UCSD-AML1 (cell line): ENCODE measurements at regions not wholly inside any gene's neighbourhood (a gene's known extent, or its start where the extent isn't known, plus 50 kb on each side); places are given as distances from the start of the nearest gene placed in this dataset.

Experiments used
- DNase-seq: peaks from one replicate; lab custom pipeline; 2025; ENCODE audit not compliant: unreplicated experiment; lab: John Stamatoyannopoulos, UW

DNA sequence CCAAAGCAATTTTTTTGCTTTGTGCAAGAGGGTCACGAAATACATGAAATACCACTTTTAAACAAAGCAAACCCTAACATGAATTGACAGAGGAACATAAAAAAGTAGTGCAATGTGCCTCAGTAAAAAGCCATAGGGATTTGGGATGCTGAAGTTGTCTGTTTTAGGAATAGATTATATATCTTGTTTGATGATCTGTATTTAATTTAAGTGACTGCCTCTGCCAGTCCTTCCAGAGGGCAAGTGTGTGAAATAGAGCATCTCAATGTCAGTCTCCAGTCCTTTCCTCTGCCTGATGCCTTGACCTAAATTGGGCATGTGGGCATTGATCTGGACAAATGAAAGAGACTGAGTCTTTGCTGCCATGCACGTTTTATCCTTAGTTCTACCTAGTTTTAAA is 222.8 kb downstream of the PTPRC start:
- no peak for DNase-seq

DNA sequence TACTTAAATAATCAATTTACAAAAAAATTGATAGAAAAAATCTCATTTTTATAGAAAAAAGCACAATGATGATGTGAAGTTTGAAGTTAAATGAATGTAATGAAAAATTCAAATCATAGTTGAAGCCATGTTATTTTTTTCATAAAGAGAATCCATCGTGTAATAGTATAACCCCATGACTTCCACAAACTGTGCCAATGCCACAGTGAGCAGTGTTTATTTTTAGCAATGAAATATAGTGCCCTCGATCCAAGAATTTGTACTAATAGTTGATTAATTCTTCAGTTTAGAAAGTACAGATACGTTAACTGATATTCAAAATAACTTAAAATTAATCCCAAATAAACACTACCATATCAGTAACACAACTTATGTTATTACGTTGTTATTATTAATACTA is 225.9 kb downstream of the PTPRC start:
- no peak for DNase-seq

DNA sequence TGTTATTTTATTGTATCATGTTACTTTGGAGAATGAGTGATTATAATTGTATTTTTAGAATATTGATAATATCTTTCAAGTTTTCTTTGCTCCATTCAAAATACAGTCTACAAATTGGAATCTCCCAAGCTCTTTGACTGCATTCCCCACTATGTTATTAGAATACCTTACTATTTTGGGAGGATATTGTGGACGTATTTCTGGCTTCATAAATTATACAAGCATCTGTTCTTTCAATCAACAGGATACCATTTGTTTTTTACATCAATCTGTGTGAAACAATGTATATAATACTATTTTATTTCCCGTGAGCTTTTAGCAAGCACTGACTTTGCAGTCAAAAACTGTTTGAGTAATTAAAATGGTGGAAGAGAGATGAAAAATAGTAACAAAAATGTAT is 226.5 kb downstream of the PTPRC start:
- no peak for DNase-seq

DNA sequence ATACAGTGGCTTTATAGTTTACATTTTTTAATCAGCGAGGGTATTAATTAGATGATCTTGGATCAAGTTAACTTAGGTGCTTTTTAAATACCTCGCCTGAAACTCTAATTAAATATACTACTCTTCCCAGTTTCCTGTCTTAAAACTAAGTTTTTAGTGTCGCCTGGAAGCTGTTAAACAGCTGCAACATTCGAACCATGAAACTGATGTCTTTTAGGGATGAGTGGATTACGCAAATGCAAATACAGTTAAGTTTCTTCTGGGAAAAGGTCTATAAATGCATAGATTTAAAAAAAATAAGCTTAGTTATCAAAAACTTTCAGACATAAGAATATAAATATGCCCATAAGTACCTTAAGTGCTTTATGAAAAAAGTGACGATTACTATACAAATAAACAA is 228.3 kb downstream of the PTPRC start:
- DNase-seq: no peak

DNA sequence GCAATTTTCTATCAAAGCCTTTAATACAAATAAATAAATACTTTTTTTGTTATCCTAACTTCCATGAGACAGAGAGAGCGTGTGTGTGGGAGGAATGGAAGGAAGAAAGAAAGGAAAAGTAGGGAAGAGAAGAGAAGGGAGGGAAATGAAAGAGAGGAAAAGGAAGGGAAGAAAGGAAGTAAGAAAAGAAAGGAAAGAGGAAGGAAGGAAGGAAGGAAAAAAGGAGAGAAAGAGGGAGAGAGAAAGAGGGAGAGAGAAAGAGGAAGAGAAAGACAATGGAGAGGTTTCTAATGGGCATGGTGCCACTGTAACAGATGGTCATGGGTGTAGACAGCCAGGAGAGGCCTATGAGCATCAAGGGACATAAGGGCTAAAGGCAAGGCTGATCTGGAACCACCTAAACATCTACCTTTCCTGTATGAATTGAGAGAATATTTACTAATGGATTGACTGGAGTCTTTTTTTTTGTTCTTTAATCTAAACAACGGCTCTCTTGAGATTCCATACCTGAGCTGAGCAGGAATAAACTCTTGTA is 234.9 kb downstream of the PTPRC start:
- no peak for DNase-seq

DNA sequence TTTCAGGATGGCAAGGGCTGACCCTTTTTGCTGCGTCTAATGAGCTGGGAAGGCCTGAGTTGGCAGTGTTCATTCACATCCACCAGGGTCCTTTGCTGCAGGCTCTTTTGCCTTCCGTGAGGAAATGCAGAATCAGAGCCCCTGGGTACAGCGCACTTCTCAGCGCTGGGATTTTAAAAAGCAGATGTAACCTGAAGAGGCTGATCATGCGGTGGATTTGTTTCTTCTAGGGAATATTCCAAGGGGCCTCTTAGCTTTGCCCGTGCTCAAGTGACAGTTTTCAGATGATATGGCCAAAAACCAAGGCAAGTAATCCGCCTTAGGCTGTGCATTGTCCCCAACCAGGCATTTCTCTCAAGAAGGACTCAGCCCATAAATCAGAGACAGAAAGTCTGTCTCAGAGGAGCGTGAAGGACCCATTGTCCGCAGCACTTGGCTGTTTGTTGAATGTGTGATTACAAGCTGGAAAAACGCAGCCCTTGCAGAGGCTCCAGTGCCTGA is 237.6 kb downstream of the PTPRC start:
- DNase-seq: peak; percentile 8

DNA sequence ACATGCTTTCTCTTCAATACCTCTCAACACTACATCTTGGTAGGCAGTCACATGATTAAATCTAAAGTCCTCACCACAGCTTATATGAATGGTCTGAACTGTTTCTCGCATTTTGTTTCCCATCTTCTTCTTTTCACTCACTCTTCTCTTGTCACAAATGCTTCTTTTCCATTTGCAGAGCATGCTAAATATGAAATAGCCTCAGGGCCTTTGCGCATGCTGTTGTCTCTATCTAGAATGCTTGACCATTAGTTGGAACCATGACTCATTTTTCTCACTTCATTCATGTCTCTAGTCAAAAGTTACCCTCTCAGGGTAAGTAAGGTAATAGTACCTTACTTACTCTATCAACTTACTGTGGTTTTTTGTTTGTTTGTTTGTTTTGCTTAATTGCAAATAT is 239.7 kb downstream of the PTPRC start:
- DNase-seq: no peak

DNA sequence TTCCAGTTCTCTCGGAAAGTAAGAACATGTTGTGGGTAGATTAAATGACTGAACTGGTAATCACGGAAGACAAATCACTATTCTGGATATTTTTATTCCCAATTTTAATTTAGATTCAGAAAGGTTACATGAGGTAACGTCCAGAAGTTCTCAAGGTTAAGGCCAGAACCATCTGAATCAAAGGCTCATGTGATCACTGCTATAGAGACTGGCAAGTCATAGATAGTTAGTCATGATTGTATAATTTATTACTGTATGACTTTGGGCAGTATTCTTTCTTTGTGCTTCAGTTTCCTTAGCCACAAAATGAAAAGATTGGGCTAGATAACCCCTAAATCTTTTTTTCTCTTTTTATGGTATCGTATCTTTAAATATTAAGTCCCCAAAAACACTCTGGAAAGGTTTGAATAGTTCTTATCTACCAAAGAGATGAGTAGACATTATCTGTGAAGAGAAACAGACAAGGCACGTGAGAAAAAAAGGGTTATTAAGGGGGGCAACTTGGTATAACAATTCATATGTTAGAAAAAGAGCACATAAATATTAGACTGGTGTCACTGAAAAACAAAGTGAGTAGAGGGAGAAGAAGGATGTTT is 241.0 kb downstream of the PTPRC start:
- no peak for DNase-seq

DNA sequence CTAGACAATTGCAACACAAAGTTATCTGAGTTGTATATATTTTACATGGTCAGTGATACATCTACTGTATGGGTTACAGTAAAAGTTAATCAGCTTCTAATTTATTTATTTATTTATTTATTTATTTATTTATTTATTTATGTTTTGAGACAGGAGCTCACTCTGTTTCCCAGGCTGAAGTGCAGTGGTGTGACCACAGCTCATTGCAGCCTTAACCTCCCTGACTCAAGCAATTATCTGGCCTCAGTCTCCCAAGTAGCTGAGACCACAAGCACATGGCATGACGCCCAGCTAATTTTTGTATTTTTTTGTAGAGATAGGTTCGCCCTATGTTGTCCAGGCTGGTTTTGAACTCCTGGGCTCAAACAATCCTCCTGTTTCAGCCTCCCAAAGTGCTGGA is 241.6 kb downstream of the PTPRC start:
- DNase-seq: no peak

DNA sequence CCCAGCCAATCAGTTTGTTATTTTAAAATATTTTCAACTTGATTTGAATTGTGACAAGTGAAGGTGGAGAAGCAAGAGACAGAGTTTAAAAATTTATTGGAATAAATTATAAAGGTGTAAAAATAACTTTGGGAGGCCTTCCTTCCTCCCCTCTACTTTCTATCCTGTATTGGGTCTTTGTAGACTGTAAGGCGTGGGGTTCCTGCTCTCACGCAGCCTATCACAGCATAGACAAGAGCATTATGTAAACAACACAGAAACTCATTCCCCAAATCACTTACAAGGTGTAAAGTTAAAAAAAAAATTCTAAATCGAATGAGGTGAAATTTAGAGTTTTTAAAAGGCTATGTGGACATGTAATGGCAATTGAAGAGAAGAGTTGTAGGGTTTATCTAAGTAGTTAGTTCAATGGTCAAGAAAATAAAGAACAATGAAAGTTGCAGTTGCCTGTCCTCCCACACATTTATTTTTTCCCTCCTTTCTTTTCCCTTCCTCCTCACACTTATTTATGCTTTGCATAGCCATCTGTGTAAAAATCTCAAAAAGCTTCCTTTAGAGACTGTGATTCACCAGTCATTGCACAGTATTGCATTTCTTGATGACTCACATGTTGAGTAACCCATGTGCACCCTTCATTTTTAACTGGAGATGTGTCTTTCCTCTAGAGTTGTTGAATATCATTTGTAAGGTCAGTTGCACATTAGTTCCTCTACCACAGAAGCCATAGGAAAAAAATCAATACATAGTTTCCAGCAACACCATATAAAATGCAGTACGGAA is 242.2 kb downstream of the PTPRC start:
- DNase-seq: no peak

DNA sequence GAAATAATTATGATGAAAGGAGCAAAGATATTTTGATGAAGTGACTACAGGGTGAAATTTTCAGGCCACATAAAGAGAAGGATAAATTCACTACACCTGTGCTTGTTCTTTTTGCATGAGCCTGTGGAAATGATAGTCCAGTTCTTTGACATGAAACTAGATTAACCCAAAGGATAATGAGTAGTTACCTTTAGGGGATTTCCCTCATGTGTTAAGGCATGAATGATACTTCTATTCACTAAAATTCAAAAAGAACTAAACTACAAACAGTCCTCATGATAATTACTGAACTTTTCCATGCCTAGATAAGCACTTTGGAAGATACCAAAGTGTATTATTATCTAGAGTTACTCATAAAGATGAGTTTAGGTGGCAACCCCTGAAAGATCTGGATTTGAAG is 244.3 kb downstream of the PTPRC start:
- no peak for DNase-seq

DNA sequence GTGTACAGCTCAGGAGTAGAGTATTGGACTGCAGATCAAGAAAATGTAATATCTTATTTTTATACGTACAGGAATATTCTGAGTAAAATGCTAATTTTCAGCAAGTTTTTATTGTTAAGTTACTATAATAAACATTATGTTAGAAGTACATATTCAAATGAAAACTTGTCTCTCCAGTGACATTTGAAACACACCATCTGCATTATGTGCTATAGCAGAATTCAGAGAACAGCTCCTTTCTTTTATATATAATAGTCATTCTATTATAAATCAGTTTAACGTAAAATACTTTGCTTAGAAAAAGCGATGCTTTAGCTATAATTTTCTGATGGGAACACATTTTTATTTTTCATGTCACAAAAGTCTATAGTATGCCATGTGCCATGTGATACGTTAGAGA is 249.0 kb downstream of the PTPRC start:
- no peak for DNase-seq

DNA sequence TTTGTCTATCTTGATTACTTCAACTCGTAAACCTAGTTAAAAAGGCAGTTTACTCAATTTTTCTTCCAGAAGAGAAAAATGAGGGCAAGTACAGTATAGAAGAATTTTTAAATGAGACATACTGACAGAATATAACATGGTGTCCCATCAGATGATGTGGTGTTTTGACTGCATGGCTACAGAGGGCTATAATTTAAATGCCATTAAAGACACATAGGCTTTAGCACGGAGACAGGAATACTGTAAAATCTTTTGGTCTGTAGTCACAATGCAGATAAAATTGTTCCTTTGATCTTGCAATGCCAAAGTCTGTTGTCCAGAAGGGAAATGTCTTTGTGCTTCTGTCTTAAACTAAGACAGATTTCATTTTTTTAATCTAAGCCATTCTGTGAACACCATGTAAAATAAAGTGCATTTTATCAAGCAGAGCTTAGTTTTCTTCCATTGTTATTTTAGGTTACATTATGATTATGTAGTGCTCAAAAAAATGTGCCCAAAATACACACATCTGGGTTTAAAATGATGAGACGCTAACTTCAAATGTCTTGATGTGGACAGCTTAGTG is 249.6 kb downstream of the PTPRC start:
- no peak for DNase-seq

DNA sequence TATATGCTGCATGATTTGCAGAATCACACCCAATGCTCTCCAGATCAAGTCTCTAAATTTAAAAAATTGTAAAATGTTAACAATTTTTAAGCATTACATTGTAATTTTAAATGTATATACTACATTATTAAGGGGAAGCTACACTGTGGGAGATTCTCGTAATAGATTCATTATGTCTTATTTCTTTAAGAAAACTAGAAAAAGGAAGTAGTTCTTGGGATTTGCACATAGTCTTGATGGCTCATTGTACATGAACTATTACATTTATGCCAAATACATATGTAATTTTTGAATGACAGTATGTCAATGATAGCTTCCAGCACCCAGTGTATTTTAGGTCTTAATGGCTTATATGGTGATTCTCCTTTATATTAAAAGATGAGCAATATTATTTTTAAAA is 250.3 kb downstream of the PTPRC start:
- no peak for DNase-seq

DNA sequence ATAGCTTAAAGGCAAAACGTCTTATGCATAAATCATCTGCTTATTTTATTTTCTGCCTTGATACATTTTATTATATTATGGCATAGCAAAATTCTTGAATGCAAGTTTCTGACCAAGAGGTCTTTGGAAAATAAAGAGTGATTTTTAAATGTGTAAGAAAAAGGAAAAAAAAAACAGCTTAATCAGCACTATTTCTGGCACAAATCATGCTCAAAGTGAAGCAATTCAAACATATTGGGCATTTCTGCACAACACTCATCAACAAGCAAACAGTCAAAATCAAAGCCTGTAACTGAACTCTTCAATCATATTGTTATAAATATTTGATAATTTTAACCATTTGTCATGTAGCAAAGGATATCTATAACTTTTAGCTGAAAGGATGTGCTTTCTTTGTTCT is 250.9 kb downstream of the PTPRC start:
- DNase-seq: no peak

DNA sequence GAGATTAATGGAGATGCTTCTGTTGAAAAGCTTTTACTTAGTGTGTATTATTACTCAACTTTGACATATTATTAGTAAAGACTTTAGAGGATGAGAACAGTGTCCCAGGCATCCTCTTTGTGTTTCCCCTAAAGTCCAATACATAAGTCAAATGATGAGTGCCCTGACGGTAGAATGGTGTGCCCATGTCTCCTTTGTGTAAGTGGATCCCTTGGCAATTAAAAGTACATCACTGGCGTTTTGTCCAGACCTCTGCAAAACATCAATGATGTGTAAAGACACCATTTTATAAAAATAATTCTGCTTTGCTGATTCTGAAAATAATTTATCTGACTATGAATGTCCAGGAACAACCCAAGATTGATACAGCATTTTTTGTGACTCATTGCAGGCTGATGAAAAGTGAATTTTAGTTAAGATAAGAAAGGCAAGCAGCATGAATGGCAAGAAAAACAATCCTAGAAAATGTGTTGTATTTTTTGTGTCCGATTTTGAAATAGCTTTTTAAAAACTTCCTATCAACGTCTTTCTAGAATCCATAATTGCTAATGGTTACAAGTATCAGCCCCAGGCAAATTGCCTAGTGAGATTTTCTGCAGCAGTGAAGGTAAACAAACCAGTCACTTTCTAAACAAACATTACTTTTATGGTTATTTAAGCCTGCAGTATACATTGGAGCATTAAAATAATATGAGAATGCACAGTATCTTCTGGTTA is 251.5 kb downstream of the PTPRC start:
- DNase-seq: no peak

DNA sequence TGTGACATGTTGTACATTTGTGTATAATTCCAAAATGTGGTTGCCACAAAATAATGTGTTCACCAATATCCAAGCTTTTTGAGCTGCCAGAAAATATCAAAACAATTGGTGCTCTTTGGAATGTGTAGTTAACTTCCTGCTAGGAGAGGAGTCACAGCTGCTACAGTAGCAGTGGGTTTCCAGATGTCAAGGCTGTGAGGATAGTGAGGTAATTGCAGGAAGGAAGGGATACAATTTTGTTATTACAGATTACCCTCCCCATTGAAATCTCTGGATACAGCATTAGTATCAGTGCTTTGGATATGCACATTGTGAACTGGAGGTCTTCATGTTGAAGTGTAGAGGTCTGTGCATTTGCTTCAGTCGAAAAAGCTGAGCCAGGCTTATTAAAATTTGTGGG is 253.2 kb downstream of the PTPRC start:
- DNase-seq: no peak

DNA sequence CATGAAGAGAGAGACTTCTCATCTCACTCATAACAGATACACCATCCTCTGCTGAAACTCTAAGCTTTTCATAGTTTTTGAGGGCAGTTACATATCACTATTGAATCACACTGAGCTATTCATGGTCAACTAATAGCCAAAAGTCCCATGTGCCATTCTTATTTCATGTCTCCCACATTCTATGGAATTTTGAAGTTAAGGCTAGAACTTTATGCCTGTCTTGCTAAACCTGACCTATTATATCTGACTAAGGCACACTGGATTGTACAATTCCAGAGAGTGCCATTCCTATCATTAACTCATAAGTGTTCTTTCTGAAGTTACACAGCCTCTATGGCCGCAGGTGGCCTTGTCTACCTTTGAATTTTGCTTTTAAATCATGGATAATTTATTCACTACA is 254.3 kb downstream of the PTPRC start:
- no peak for DNase-seq

DNA sequence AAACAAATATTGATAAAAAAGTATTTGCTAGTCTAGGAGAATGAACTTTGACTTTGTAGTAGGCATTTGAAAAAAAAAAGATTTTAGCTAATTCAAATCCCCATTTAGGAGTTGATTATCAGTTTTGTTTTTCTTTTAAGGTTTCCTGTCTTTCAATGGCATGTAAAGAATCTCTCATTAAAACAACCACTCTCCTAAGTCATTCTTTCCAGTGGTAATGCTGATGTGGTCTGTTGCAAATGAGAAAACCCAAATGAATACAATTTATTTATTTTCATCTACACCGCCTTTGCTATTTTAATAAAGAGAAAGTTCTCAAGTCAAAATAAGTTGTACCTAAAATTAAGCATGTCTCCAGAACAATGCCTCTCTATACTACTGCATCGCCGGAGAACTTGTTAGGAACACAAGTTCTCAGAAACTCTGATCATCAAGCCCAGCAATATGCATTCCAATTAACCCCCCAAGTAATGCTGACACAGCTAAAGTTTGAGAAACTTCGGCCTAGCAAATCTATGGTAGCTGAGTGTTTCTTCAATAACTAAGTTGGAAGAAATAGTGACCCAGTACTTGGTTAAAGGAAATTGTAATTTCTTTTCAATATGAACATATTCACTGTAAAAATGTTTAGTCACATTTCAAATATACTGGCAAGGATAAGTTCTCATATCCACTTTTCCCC is 255.1 kb downstream of the PTPRC start:
- DNase-seq: no peak

DNA sequence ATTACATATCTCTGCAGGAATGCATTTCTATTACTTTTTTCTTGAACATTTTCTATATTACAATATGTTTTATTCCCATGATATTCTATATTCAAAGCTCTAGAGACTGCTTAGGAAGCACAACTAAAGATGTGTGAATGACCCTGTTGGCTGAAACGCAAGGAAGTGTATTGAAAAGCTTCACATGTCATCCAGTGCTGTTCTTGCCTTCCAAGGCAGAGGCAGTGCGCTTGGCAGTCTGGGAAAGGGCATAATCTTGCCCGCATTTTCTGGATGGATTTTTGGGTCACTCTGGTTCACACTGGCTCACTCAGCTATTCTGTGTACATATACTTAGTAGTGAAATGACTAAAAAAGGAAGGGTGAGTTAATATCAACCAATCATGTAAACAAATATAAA is 262.4 kb downstream of the PTPRC start:
- peak; percentile 2 for DNase-seq

DNA sequence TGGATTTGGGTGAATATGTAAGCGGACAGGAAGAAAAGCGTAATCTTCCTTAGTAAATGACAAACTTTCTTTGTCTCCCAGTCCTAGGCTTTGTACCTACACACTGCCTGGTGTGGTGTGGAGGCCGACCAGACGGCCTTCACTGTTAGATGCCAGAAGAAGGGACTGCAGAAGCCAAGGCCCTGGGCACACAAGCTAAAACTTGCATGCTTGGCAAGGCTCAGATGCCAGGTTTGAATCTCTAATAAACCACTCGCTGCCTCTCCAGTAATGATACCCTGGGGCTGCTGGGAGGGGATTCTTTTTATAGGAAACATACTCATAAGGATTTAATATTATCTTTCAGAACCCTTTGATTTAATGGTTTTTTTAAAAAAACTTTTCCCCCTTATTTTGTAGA is 263.8 kb downstream of the PTPRC start:
- DNase-seq: peak; percentile 6
